ENCODE measurements at regions not wholly inside any gene's neighbourhood (a gene's known extent, or its start where the extent isn't known, plus 50 kb on each side); places are given as distances from the start of the nearest gene placed in this dataset.

DNA sequence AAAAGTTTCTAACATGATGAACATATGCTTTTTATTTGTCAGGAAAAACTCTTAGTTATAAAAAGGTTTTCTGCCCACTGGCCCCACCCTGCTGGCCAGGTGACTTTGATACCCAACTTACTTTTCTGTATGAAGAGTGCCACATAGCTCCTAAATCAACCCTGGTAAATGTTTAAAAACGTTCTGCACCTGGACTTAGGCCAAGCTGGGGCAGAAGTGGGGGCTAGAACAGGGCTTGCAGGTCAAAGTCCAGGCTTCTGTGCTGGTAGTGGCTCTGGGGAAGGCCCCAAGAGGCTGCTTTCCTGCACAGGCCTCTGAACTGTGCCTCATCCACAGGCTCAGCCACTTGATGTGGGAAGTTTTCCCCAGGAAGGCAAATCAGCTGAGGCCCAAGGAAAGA, 171.7 kb downstream of the ANKRD30B start:
- CTCF ChIA-PET, result no interaction called here
- H3K4me3 ChIP-seq (ENCODE audit: low read depth, low read length), result no peak overlapping the region
- H3K36me3 ChIP-seq (ENCODE audit: control insufficient read depth, insufficient read depth, low read length), result no peaks in the 10 kb centered on the region
- TF ChIP-seq, protein P1, sequence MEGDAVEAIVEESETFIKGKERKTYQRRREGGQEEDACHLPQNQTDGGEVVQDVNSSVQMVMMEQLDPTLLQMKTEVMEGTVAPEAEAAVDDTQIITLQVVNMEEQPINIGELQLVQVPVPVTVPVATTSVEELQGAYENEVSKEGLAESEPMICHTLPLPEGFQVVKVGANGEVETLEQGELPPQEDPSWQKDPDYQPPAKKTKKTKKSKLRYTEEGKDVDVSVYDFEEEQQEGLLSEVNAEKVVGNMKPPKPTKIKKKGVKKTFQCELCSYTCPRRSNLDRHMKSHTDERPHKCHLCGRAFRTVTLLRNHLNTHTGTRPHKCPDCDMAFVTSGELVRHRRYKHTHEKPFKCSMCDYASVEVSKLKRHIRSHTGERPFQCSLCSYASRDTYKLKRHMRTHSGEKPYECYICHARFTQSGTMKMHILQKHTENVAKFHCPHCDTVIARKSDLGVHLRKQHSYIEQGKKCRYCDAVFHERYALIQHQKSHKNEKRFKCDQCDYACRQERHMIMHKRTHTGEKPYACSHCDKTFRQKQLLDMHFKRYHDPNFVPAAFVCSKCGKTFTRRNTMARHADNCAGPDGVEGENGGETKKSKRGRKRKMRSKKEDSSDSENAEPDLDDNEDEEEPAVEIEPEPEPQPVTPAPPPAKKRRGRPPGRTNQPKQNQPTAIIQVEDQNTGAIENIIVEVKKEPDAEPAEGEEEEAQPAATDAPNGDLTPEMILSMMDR (IDR thresholded peaks at IDR 0.05; ENCODE audit: insufficient read depth, low read depth, low read length), result no peak
- POLR2A ChIA-PET, result no interaction called here
- no peak for DNase-seq (ENCODE audit: low read depth)
- no peaks in the 10 kb centered on the region for H3K27me3 ChIP-seq (ENCODE audit: control insufficient read depth, insufficient read depth, low read length)

DNA sequence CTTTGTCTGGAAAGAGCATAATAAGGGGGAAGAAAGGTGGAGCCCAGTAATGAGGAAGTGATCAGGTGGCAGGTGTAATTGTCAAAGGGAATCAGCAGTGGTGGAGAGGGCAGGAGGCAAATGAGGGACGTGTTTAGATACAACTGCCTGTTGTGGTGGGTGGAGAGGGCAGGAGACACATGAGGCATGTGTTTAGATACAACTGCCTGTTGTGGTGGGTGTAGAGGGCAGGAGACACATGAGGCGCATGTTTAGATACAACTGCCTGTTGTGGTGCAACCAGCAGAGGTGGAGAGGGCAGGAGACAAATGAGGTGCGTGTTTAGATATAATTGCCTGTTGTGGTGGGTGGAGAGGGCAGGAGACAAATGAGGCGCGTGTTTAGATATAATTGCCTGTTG, 173.1 kb downstream of the ANKRD30B start:
- no peak for DNase-seq (ENCODE audit: low read depth)
- TF ChIP-seq, protein P1 (IDR thresholded peaks at IDR 0.05; ENCODE audit: insufficient read depth, low read depth, low read length), result no peak
- H3K4me3 ChIP-seq (ENCODE audit: low read depth, low read length), result no peak overlapping the region
- no peaks in the 10 kb centered on the region for H3K27me3 ChIP-seq (ENCODE audit: control insufficient read depth, insufficient read depth, low read length)
- POLR2A ChIA-PET, result no interaction called here
- CTCF ChIA-PET, result no interaction called here
- H3K36me3 ChIP-seq (ENCODE audit: control insufficient read depth, insufficient read depth, low read length), result no peaks in the 10 kb centered on the region

- ChIA-PET POLR2A (no interaction called here), CTCF (no interaction called here)
- no peaks in the 10 kb centered on the region for H3K36me3 ChIP-seq (ENCODE audit: control insufficient read depth, insufficient read depth, low read length)
- no peaks in the 10 kb centered on the region for H3K27me3 ChIP-seq (ENCODE audit: control insufficient read depth, insufficient read depth, low read length)
- TF ChIP-seq, protein P1 (IDR thresholded peaks at IDR 0.05; ENCODE audit: insufficient read depth, low read depth, low read length), result no peak
- H3K4me3 ChIP-seq (ENCODE audit: low read depth, low read length), result no peak overlapping the region
- DNase-seq (ENCODE audit: low read depth), result no peak
Observed at GRCh38 chr18:14921547-14921946, 173.6 kb downstream of the ANKRD30B start.

- H3K27me3 ChIP-seq (ENCODE audit: control insufficient read depth, insufficient read depth, low read length), result no peaks in the 10 kb centered on the region
- DNase-seq (ENCODE audit: low read depth), result no peak
Observed at GRCh38 chr18:14922031-14922430, 174.1 kb downstream of the ANKRD30B start.

DNA sequence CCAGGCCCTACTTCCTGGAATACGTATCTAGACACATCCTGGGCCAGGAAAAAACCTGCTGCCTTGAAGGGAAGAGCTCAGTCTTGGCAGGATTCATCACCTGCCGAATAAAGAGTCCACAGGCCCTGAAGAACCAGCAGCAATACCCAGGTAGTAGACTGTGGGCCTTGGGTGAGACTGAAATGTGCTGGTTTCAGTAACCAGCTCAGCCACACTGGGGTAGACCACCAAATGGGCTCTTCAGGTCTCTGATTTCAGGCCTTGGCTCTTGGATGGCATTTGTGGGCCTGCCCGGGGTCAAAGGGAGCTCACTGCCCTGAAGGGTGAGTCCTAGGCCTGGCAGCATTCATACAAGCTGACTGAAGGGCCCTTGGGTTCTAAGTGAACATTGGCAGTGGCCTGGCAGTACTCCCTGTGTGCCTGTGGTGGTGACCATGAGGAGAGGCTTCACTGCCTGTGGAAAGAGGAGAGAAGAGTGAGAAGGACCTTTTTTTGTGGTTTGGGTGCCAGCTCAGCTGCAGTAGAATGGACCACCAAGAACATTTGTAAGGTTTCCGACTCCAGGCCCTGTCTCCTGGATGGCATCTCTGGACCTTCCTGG, 175.1 kb downstream of the ANKRD30B start:
- Histone ChIP-seq H3K4me3 (ENCODE audit: low read depth, low read length) (no peak overlapping the region), H3K27me3 (ENCODE audit: control insufficient read depth, insufficient read depth, low read length) (no peaks in the 10 kb centered on the region), H3K36me3 (ENCODE audit: control insufficient read depth, insufficient read depth, low read length) (no peaks in the 10 kb centered on the region)
- CTCF ChIA-PET, result no interaction called here
- TF ChIP-seq, protein P1 (IDR thresholded peaks at IDR 0.05; ENCODE audit: insufficient read depth, low read depth, low read length), result no peak
- POLR2A ChIA-PET, result no interaction called here
- DNase-seq (ENCODE audit: low read depth), result no peak

More at GRCh38 chr18:14922031-14922430, 174.1 kb downstream of the ANKRD30B start:
- TF ChIP-seq, protein P1 (IDR thresholded peaks at IDR 0.05; ENCODE audit: insufficient read depth, low read depth, low read length), result no peak
- POLR2A ChIA-PET, result no interaction called here
- Histone ChIP-seq H3K4me3 (ENCODE audit: low read depth, low read length) (no peak overlapping the region), H3K36me3 (ENCODE audit: control insufficient read depth, insufficient read depth, low read length) (no peaks in the 10 kb centered on the region)
- CTCF ChIA-PET, result no interaction called here
